Stimulated activated CD8-positive, alpha-beta memory T cell treated with anti-CD3 and anti-CD28 coated beads, Interleukin-7, amount 100 ng/mL, for 1 hour (primary cell): ENCODE measurements at regions not wholly inside any gene's neighbourhood (a gene's known extent, or its start where the extent isn't known, plus 50 kb on each side); places are given as distances from the start of the nearest gene placed in this dataset.
A peak's percentile ranks its signal among the peaks of the same experiment; 100 is the strongest.

Experiments used
- DNase-seq, 2 donors: peaks; one replicate each; pipeline ENCODE4 v3.0.0-alpha.2; 2020; ENCODE audit warnings: low read depth in 2 of 2

GRCh38 chr1:168386949-168387586 is 106.4 kb downstream of the TBX19 start:
- DNase-seq: peak; percentile 45 to 54

GRCh38 chr1:168386492-168386891 is 105.8 kb downstream of the TBX19 start:
- no peak for DNase-seq

- no peak for DNase-seq
Measured at GRCh38 chr1:168381850-168382249, 101.2 kb downstream of the TBX19 start.

DNA sequence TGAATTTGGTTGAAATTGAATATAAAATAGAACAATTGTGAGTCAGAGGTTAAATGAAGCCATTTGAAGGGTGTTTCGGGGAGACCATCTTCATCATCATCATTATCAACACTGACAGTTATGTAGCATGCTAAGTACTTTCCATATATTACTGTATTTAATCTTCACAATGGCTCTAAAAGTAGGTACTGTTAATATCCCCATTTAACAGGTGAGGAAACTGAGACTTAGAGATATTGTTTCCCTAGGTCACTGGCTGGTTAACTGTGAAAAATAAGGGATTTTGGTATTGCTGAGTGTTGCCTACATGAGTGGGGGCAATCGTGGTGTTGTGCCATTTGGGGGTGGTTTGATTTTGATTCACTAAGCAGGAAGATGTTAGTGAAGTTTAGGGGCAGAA is 100.3 kb downstream of the TBX19 start:
- no peak for DNase-seq

DNA sequence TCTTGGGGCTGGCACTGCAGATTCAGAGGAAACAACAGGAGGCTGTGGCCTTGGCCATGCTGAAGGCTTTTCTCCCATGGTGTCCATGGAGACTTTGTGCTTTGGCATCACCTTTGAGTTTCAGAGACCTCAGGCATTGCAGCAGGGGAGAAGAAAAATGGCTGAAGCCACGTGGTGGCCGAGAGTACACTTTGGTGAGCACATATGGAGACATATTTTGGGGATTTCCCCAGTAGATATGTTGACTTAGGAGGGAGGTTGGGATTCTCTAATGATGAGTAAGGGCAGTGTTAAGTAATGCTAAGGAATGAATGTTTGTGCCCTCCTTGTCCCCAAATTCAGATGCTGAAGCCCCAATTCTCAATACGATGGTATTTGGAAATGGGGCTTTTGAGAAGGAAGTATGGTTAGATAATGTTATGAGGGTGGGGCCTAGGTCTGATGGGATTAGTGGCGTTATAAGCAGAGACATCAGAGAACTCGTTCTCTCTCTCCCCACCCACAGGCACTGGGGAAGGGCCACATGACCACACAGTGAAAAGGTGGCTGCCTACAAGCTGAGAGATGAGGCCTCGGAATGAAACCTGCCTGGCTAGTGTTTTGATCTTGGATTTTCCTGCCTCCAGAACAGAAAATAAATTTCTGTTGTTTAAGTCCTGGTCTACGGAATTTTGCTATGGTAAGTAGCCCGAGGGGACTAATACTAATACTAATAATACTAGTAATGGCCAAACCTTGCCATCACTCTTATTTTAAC is 98.6 kb downstream of the TBX19 start:
- no peak for DNase-seq

DNA sequence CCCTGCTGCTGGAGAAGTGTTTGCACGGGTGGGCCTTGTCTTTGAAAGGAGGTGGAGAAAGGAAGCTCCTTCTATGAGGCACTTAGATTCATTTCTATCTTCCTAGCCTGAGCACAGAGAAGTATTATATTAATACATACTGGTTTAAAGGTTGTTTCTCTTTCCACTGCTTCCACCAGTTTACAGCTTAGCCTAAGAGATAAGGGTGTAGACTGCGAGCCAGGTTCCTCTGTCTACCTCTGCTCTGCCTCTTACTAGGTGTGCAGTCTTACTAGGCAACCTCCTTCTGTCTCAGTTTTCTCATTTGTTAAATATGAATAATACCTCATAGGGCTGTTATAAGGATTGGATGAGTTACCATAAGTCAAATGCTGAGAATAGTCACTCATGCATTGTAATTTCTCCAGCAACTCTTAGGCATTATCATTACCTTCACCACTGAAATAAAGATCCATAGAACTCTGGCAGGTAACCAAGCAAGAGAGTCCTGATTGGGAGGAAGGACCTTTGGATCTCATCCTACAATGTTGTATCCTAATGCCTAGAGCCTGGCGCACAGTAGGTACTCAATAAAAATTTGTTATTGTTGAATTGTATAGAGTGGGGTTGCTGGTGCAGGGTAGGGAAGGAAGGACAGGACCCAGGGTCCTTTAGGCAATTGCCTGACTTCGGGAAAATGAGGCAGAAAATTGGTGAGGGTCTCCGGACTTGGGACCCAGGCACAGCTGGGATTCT is 95.1 kb downstream of the TBX19 start:
- no peak for DNase-seq

DNA sequence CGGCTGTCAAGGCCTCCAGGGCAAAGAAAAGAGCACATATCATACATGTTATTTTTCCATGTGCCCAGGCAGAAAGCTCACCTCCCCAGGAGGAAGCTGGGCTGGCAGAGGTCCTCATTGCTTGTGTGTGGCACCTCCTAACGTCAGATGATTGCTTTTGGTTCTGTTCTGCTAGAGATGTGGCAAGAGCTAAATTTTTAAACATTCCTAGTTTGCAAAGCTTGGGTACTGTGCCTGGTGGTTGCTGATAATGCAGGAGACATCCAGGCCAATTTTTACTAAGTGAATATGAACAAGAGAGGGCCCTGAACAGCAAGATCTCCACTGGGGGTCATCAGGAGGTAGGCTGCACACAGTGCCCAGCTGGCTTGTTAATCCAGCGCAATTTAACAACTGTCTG is 93.9 kb downstream of the TBX19 start:
- no peak for DNase-seq

- DNase-seq: no peak
Measured at GRCh38 chr1:168373869-168374268, 93.2 kb downstream of the TBX19 start.

DNA sequence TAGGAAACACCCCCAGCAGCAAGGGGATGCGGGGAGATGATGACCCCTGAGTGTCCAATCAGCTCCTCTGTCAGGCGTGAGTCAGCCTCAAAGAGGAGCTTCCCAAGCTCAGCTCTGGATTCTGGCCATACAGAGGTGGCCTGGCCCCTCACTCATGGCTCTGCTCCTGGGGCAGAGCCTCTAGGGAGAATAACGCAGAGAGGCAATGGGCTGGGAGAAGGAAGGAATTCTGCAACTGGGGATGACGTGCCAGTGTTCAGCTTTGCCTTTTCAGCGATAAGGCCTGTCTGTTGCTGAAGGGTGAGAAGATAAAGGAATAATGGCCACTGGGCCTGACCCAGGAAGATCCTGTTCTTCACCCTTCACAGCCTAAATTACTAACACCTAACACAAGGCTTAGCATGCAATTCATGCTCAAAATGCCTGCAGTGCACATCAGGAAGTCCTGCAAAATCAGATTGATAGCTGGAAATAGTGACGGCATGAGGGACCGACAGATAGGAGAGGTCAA is 92.2 kb downstream of the TBX19 start:
- no peak for DNase-seq

DNA sequence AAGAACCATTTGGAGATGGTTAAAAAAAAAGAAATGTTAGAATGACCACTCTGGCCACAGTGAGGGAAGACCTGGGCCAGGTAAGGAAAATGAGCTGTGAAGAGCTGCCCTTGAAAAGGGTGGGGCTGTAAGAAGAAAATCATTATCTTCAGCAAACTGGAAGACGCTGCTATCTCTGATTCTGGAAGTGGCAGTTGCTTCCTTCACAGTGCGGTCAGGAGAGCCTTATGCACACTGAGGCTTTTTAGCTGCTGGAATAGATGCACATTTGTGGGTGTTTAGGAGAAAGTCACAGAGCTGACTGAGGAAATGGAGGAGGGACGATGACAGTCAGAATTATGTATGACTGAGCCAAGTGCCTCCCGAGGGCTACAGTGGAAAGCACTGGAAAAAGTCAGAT is 91.6 kb downstream of the TBX19 start:
- DNase-seq: no peak

- no peak for DNase-seq
Measured at GRCh38 chr1:168371477-168371876, 90.8 kb downstream of the TBX19 start.

DNA sequence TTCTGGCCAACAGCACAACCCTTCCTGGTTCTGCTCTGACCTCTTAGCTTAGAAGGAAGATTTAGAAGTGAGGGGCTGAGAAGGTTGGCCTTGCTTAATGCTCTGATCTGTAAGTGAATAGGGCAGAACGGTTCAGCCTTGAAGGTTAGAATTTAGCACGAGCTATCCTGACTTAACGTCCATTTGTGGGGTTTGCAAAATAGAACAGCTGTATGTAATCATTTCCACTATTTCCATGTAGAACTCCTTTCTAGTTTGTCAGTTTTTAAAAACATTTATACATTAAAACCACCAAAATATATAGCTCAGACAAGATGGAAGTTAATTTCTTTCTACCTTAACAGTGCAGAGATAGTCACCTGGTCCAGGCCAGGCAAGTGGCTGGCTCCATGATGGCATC is 89.9 kb downstream of the TBX19 start:
- no peak for DNase-seq

GRCh38 chr1:168369655-168370054 is 89.0 kb downstream of the TBX19 start:
- DNase-seq: no peak

DNA sequence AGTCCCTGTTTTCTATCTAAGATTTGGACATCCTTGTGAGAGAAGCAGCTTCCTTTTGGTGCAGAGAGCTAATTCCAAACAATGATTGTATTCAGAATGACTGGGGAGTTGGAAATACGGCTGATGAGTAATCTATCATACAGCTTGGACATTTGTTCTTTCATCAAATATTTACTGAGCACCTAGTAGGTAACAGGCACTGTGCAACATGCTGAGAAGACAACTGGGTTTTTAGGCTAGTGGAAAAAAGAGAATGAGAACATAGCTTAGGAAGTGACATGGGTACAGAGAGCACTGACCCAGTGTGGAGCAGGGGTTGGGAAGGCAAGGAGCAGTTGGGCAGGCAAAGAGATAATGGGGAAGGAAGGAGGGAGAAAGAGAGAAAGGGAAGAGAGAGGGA is 87.5 kb downstream of the TBX19 start:
- no peak for DNase-seq

DNA sequence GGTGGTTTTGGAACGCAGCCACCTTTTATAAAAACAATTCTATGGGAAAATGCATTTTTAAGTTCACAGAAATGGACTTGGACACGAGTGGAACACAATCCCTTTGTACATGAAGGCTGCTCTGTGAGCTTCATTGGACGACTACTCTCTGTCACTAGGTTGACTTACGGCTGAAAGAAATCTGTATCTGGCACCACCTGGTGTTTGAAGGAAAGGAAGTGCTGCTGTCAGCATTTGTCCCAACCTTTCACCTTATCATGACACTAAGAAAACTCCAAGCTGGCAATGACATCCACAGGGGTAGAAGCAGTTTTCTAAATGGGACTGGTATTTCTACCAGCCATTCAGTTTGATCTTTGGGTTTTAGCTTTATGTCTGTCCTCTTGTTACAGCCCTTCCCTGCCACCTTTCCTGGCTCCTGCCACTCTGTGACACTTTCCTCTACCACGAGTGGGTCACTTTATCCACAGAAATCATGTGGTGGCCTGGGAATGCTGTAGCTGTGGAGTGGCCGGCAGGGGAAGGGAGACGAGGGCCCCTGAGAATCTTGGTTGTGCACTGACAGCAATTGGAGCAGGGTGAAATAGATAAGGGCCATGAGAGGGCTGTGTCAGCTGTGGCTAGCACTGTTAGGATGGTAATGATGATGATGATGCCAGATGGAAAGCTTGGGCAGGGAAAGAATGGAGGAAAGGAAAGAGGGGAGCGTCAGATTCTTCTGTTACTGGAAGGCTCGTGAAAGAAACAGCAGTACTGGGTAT is 85.2 kb downstream of the TBX19 start:
- no peak for DNase-seq
